Neural progenitor cell (in vitro differentiated cells): ENCODE measurements at regions not wholly inside any gene's neighbourhood (a gene's known extent, or its start where the extent isn't known, plus 50 kb on each side); places are given as distances from the start of the nearest gene placed in this dataset.
A peak's percentile ranks its signal among the peaks of the same experiment; 100 is the strongest.

ENCODE experiments used
- DNase-seq: peaks from one replicate; pipeline ENCODE4 v3.0.0-alpha.2; 2016; ENCODE audit warnings: low spot score
- H2AFZ ChIP-seq: fragments of 200-600 bp; sonication (generic); replicated peaks from 2 replicates; pipeline ENCODE4 v1.6.1; 2016; ENCODE audit warnings: antibody characterized with exemption
- H3F3A ChIP-seq: fragments of 200-600 bp; sonication (generic); 2 replicates; pipeline ENCODE4 v1.6.1; 2016; ENCODE audit warnings: antibody characterized with exemption, low read depth
- H3K27ac ChIP-seq: fragments of 200-600 bp; sonication (generic); 2 replicates; pipeline ENCODE4 v1.5.1; 2016; ENCODE audit warnings: mild to moderate bottlenecking
- H3K27me3 ChIP-seq: fragments of 200-600 bp; sonication (generic); 2 replicates; pipeline ENCODE4 v1.6.1; 2016; ENCODE audit warnings: mild to moderate bottlenecking, moderate library complexity
- H3K36me3 ChIP-seq: fragments of 200-600 bp; sonication (generic); 2 replicates; pipeline ENCODE4 v1.5.1; 2016
- H3K4me1 ChIP-seq: fragments of 200-600 bp; sonication (generic); 2 replicates; pipeline ENCODE4 v1.6.1; 2016; ENCODE audit warnings: mixed run types
- H3K4me2 ChIP-seq: fragments of 200-600 bp; sonication (generic); 2 replicates; pipeline ENCODE4 v1.6.1; 2016
- H3K4me3 ChIP-seq: fragments of 200-600 bp; sonication (generic); 2 replicates; pipeline ENCODE4 v1.5.1; 2016
- H3K79me2 ChIP-seq: fragments of 200-600 bp; sonication (generic); 2 replicates; pipeline ENCODE4 v1.6.1; 2016; ENCODE audit warnings: low read depth
- H3K9ac ChIP-seq: fragments of 200-600 bp; sonication (generic); 2 replicates; pipeline ENCODE4 v1.6.1; 2016
- H3K9me3 ChIP-seq: fragments of 200-600 bp; sonication (generic); 2 replicates; pipeline ENCODE4 v1.5.1; 2016; ENCODE audit warnings: low read depth
- H4K20me1 ChIP-seq: fragments of 200-600 bp; sonication (generic); 2 replicates; pipeline ENCODE4 v1.6.1; 2016; ENCODE audit warnings: low read depth
- H3K27ac Mint-ChIP-seq: 3 replicates; pipeline ENCODE4 v1.8.0; 2021; ENCODE audit warnings: mixed read lengths
- H3K27me3 Mint-ChIP-seq: 2 replicates; pipeline ENCODE4 v1.8.0; 2022; ENCODE audit warnings: low read depth, mild to moderate bottlenecking, inconsistent platforms, moderate library complexity, mixed read lengths; ENCODE audit not compliant: insufficient read depth
- H3K36me3 Mint-ChIP-seq: 3 replicates; pipeline ENCODE4 v1.8.0; 2021; ENCODE audit warnings: mixed read lengths
- H3K4me1 Mint-ChIP-seq: 3 replicates; pipeline ENCODE4 v1.8.0; 2021; ENCODE audit warnings: mixed read lengths
- H3K4me3 Mint-ChIP-seq: 3 replicates; pipeline ENCODE4 v1.8.0; 2021; ENCODE audit warnings: mild to moderate bottlenecking, moderate library complexity, mixed read lengths
- H3K9me3 Mint-ChIP-seq: 3 replicates; pipeline ENCODE4 v1.8.0; 2020; ENCODE audit warnings: mixed read lengths
- CTCF ChIP-seq: fragments of 200-600 bp; sonication (generic); IDR thresholded peaks from 2 replicates; pipeline ENCODE4 v1.5.1; 2017; ENCODE audit warnings: antibody characterized with exemption, mild to moderate bottlenecking
- EZH2 ChIP-seq: fragments of 200-600 bp; sonication (generic); IDR thresholded peaks from 2 replicates; pipeline ENCODE4 v1.6.1; 2017; ENCODE audit warnings: antibody characterized with exemption, mild to moderate bottlenecking, moderate library complexity
- EZH2phosphoT487 ChIP-seq: fragments of 200-600 bp; sonication (generic); IDR thresholded peaks from 2 replicates; pipeline ENCODE4 v1.6.1; 2017; ENCODE audit warnings: antibody characterized with exemption

GRCh38 chr4:53705972-53706371, 114.7 kb upstream of the LNX1 start:
- Histone ChIP-seq H2AFZ (no peak overlapping the region), H3K79me2 (no peaks in the 10 kb centered on the region), H3K9ac (no peak overlapping the region), H3K36me3 (no peaks in the 10 kb centered on the region), H3F3A (peaks cover 8% of the 10 kb centered on the region), H3K9me3 (no peaks in the 10 kb centered on the region), H3K27ac (no peak overlapping the region), H3K4me2 (no peak overlapping the region), H3K27me3 (no peaks in the 10 kb centered on the region), H3K4me1 (peaks cover 10% of the 10 kb centered on the region), H3K4me3 (no peak overlapping the region), H4K20me1 (no peaks in the 10 kb centered on the region)
- Mint-ChIP-seq H3K9me3 (no peaks in the 10 kb centered on the region), H3K4me3 (no peak overlapping the region), H3K27ac (no peak overlapping the region), H3K27me3 (peaks cover 2% of the 10 kb centered on the region), H3K4me1 (peaks cover 17% of the 10 kb centered on the region), H3K36me3 (no peaks in the 10 kb centered on the region)
- no peak for TF ChIP-seq EZH2
- TF ChIP-seq CTCF = no peak
- TF ChIP-seq EZH2phosphoT487 = no peak
- DNase-seq = no peak

- Mint-ChIP-seq H3K27ac (no peak overlapping the region), H3K36me3 (no peaks in the 10 kb centered on the region), H3K27me3 (peaks cover 2% of the 10 kb centered on the region), H3K9me3 (peaks cover 3% of the 10 kb centered on the region), H3K4me1 (peaks cover 17% of the 10 kb centered on the region), H3K4me3 (no peak overlapping the region)
- Histone ChIP-seq H3K4me1 (peaks cover 10% of the 10 kb centered on the region), H3K4me3 (no peak overlapping the region), H3K79me2 (no peaks in the 10 kb centered on the region), H4K20me1 (no peaks in the 10 kb centered on the region), H3F3A (peaks cover 8% of the 10 kb centered on the region), H3K36me3 (no peaks in the 10 kb centered on the region), H3K27ac (no peak overlapping the region), H3K9me3 (no peaks in the 10 kb centered on the region), H3K27me3 (no peaks in the 10 kb centered on the region), H3K4me2 (no peak overlapping the region), H2AFZ (peak overlapping the region; percentile 19), H3K9ac (no peak overlapping the region)
- no peak for DNase-seq
- TF ChIP-seq CTCF (no peak), EZH2 (no peak), EZH2phosphoT487 (no peak)
Measured at GRCh38 chr4:53705151-53705764, 114.0 kb upstream of the LNX1 start.

GRCh38 chr4:53704329-53704728, 113.0 kb upstream of the LNX1 start:
- Histone ChIP-seq H3K4me1 (peaks cover 10% of the 10 kb centered on the region), H3K27ac (no peak overlapping the region), H3K36me3 (no peaks in the 10 kb centered on the region), H3K4me3 (no peak overlapping the region), H2AFZ (no peak overlapping the region), H3K27me3 (no peaks in the 10 kb centered on the region), H4K20me1 (no peaks in the 10 kb centered on the region), H3K9me3 (no peaks in the 10 kb centered on the region), H3K9ac (no peak overlapping the region), H3K79me2 (no peaks in the 10 kb centered on the region), H3F3A (peaks cover 8% of the 10 kb centered on the region), H3K4me2 (no peak overlapping the region)
- Mint-ChIP-seq H3K4me3 (no peak overlapping the region), H3K9me3 (peaks cover 3% of the 10 kb centered on the region), H3K27ac (no peak overlapping the region), H3K27me3 (peaks cover 2% of the 10 kb centered on the region), H3K4me1 (peaks cover 17% of the 10 kb centered on the region), H3K36me3 (no peaks in the 10 kb centered on the region)
- TF ChIP-seq EZH2 = no peak
- no peak for TF ChIP-seq EZH2phosphoT487
- no peak for TF ChIP-seq CTCF
- DNase-seq = no peak
